ENCODE measurements at regions not wholly inside any gene's neighbourhood (a gene's known extent, or its start where the extent isn't known, plus 50 kb on each side); places are given as distances from the start of the nearest gene placed in this dataset.

GRCh38 chr1:29475326-29475725 is 239.0 kb downstream of the PTPRU start:
- TF ChIP-seq POLR2A (IDR thresholded peaks at IDR 0.05; ENCODE audit: low read depth): no peak
- TF ChIP-seq CTCF (IDR thresholded peaks at IDR 0.05): no peak
- no peak for TF ChIP-seq POLR2AphosphoS5 (IDR thresholded peaks at IDR 0.05)
- no peak for TF ChIP-seq EP300 (IDR thresholded peaks at IDR 0.05)
- DNase-seq (ENCODE audit: extremely low spot score): no peak
- Histone ChIP-seq H3K4me3 (no peak overlapping the region), H3K36me3 (no peaks in the 10 kb centered on the region), H3K9me3 (no peaks in the 10 kb centered on the region), H3K27me3 (peaks cover 0 to 74% (median 5%) of the 10 kb centered on the region in 4 donors), H3K4me1 (peaks cover 0 to 4% (median 0%) of the 10 kb centered on the region in 4 donors), H3K27ac (replicated peaks in 1 of 4) (no peak overlapping the region)
- intact Hi-C loops (cut with DNase I): no loop called here
- 85% methylated on average over 4 of the region's 7 CpGs for WGBS

- no peak overlapping the region for H3K27ac ChIP-seq (replicated peaks in 1 of 4)
- H3K36me3 ChIP-seq: no peaks in the 10 kb centered on the region
- TF ChIP-seq EP300 (IDR thresholded peaks at IDR 0.05) (no peak), POLR2AphosphoS5 (IDR thresholded peaks at IDR 0.05) (no peak), POLR2A (IDR thresholded peaks at IDR 0.05; ENCODE audit: low read depth) (no peak)
- peaks cover 0 to 75% (median 3%) of the 10 kb centered on the region in 4 donors for H3K27me3 ChIP-seq
- peaks cover 0 to 5% (median 2%) of the 10 kb centered on the region in 4 donors for H3K4me1 ChIP-seq
- H3K9me3 ChIP-seq: no peaks in the 10 kb centered on the region
- H3K4me3 ChIP-seq: no peak overlapping the region
- intact Hi-C loops (cut with DNase I): no loop called here
- no peak for DNase-seq (ENCODE audit: extremely low spot score)
- WGBS: 56% methylated on average over 8 of the region's 9 CpGs
Observed at GRCh38 chr1:29474274-29475244, 238.2 kb downstream of the PTPRU start.

GRCh38 chr1:29473161-29473855 is 237.0 kb downstream of the PTPRU start:
- Histone ChIP-seq H3K4me1 (peaks cover 0 to 9% (median 2%) of the 10 kb centered on the region in 4 donors), H3K36me3 (no peaks in the 10 kb centered on the region), H3K4me3 (no peak overlapping the region), H3K27me3 (peaks cover 0 to 66% (median 3%) of the 10 kb centered on the region in 4 donors), H3K9me3 (no peaks in the 10 kb centered on the region), H3K27ac (replicated peaks in 1 of 4) (no peak overlapping the region)
- intact Hi-C loops (cut with DNase I): no loop called here
- no peak for DNase-seq (ENCODE audit: extremely low spot score)
- TF ChIP-seq POLR2AphosphoS5 (IDR thresholded peaks at IDR 0.05) (no peak), POLR2A (IDR thresholded peaks at IDR 0.05; ENCODE audit: low read depth) (no peak), EP300 (IDR thresholded peaks at IDR 0.05) (no peak), CTCF (IDR thresholded peaks at IDR 0.05) (no peak)
- WGBS: 78% methylated on average over 9 of the region's 9 CpGs

- no peak for DNase-seq (ENCODE audit: extremely low spot score)
- H3K27ac ChIP-seq (replicated peaks in 1 of 4): no peak overlapping the region
- peaks cover 0 to 9% (median 2%) of the 10 kb centered on the region in 4 donors for H3K4me1 ChIP-seq
- H3K4me3 ChIP-seq: no peak overlapping the region
- no peaks in the 10 kb centered on the region for H3K9me3 ChIP-seq
- 52% methylated on average over 2 of the region's 5 CpGs for WGBS
- peaks cover 0 to 67% (median 0%) of the 10 kb centered on the region in 4 donors for H3K27me3 ChIP-seq
- intact Hi-C loops (cut with DNase I): no loop called here
- TF ChIP-seq EP300 (IDR thresholded peaks at IDR 0.05) (no peak), POLR2AphosphoS5 (IDR thresholded peaks at IDR 0.05) (no peak), CTCF (IDR thresholded peaks at IDR 0.05) (no peak), POLR2A (IDR thresholded peaks at IDR 0.05; ENCODE audit: low read depth) (no peak)
- no peaks in the 10 kb centered on the region for H3K36me3 ChIP-seq
Observed at GRCh38 chr1:29471487-29472313, 235.4 kb downstream of the PTPRU start.

Data from esophagus muscularis mucosa (tissue), 4 donors.